OCI-M2 (cell line): ENCODE measurements at regions not wholly inside any gene's neighbourhood (a gene's known extent, or its start where the extent isn't known, plus 50 kb on each side); places are given as distances from the start of the nearest gene placed in this dataset.
"Not testable (repeated sequence)": the region's sequence is repeated elsewhere in the genome, so short reads cannot be mapped to it uniquely, and the experiment has no call there.

Experiments used
- DNase-seq: peaks from one replicate; lab custom pipeline; 2025; ENCODE audit not compliant: unreplicated experiment; lab: John Stamatoyannopoulos, UW

DNA sequence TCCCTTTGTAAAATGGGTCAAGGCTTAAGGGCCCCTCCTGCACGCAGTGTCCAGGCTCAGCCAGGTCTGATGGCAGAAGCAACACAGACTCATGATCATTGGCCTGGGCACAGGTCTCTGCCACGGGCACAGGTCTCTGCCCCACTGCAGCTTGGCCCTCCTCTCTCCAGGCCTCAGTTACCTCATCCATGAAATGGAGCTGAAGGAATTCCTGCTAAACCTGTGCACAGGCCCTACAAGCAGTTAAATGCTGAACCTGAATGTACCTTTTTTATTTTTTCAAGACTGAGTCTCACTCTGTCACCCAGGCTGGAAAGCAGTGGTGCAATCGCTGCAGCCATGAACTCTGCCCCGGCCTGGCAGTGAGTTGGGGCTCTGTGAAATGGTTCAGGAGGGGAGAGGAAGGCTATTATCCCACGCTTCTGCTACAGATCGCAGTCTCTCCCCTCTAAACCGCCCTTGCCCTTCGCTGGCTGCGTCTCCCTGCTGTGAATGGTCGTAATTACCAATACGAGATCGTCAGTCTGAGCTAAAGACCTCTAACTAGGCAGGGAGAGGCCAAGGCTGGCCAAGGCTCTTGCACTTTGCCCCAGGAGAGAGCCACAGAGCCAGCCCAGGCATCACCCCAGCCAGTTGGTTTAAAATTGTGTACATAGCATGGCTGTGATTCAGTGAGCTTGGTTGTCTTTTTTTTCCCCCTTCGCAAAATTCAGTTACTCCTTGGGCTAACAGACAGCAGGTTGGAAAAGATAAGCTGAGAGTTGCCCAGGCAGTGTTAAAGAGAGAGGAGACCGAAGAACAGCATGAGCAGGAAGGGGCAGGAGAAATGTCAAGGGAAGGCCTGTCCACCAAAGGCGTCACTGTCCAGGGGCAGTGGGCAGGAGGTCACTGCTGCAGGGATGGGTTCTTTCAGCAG is 93.0 kb upstream of the KCTD7 start:
- no peak for DNase-seq

DNA sequence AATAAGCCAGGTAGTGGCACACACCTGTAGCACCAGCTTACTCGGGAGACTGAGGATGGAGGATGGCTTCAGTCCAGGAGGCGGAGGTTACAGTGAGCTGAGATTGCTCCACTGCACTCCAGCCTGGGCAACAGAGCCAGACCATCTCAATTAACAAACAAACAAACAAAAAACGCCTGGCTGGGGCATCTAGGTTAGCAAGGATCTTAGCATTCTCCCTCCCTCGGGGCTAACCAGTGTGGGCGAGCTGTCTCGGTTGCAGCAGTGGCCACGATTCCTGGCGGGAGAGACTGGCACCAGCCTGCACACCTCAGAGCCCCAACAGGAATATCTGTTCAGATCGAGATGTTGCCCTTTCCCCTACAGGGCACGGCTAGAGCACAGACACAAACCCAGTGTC is 91.3 kb upstream of the KCTD7 start:
- DNase-seq: no peak

DNA sequence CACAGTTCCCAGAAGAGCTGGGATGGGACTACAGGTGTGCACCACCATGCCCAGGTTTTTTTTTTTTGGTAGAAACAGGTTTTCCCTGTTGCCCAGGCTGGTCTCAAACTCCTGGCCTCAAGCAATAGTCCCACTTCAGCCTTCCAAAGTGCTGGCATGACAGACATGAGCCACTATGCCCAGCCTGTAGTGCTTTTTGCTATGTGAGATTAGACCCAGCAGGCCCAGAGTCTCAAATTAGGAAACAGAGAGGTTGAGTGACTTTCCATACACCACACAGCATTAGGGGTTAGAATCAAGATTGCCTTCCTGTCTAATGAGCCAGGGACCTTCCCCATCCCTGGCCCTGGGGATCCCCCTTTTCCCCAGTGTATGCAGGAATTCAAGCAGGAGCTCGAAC is 90.8 kb upstream of the KCTD7 start:
- no peak for DNase-seq

DNA sequence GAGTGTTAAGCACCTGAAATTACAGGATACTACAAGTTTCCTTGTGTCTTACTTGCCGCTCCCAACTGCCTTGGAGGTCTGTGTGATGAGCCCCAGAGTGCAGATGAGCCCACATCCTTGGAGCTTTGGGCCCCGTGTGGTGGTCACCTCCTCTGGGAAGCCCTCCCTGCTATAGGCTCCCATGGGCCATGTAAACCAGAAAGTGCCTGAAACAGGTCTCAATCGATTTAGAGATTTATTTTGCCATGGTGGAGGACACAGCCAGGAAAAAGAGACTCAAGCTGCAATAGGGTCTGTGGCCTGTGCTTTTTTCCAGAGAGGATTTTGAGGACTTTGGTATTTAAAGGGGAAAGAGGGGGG is 89.4 kb upstream of the KCTD7 start:
- no peak for DNase-seq

DNA sequence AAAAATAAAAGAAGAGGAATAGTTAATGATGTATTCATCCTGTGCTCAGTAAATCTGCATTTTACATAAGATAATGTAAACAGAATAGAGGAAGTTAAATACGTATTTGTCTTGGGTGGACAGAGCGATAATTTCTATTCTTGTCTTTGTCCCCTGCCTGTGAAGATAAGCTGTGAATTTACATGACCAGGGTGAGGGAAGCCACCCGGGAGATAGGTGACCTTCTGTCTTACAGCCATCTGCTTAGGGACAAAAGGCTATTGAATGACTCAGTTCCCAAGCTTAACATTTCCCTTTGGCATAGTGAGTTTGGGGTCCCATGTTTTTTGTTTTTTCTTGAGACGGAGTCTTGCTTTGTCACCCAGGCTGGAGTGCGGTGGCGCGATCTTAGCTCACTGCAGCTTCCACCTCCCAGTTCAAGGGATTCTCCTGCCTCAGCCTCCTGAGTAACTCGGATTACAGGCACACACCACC is 88.7 kb upstream of the KCTD7 start:
- peak; percentile 19 for DNase-seq

DNA sequence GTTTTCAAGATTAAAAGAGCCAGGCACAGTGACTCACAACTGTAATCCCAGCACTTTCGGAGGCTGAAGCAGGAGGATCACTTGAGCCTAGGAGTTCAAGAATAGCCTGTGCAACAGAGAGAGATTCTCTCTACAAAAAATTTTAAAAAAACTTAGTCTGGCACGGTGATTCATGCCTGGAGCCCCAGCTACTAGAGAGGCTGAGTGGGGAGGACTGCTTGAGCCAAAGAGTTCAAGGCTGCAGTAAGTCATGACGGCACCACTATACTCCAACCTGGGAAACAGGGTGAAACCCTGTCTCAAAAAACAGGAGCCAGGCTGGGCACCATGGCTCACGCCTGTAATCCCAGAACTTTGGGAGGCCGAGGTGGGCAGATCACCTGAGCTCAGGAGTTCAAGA is 86.6 kb upstream of the KCTD7 start:
- DNase-seq: no peak

DNA sequence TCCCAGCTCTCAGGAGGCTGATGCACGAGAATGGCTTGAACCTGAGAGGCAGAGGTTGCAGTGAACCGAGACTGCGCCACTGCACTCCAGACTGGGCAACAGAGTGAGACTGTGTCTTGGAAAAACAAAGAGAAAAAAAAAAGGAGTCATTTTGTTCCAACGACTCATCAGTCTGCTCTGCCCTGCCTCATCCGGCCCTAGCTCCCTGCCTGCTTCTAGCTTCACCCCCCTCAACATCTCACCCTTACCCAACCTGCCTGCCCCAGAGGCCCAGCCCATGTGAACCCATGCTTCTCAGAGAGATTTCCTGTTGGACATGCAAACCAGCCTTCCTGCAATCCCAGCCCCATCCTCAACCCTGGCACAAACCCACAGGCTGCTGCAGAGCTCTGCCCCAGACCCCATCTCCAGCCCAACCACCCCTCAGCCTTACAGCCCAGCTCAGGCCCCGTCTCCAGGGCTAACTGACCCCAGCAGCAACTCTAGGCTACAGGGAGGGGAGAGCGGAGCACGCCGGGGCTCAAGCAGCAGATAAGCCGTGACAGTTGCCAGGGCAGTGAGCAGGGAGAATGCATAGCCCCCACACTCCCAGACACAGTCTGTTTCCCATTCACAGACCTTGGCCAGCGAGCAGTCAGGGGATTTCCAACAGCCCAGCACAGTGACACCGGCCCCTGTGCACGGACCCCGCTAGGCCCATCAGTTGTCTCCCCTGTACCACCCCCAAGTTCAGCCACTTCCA is 86.0 kb upstream of the KCTD7 start:
- DNase-seq: no peak

DNA sequence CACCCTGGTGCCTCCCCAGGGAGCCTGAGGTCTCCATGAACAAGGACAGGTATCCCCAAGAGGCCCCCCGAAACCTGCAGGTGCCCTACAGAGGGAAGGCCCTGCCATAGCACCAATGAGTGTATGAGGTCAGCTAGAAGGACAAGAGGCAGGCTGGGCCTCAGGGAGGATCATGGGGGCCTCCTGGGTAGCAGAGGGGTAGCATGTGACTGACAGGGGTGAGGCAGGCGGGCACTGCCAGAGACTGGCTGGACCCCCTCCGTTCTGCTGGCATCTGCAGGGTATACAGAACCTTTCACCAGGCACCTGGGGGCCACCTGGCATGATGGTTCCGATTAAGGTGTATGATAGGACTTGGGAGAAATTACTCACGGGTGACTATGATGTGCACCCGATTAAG is 79.2 kb upstream of the KCTD7 start:
- no peak for DNase-seq

DNA sequence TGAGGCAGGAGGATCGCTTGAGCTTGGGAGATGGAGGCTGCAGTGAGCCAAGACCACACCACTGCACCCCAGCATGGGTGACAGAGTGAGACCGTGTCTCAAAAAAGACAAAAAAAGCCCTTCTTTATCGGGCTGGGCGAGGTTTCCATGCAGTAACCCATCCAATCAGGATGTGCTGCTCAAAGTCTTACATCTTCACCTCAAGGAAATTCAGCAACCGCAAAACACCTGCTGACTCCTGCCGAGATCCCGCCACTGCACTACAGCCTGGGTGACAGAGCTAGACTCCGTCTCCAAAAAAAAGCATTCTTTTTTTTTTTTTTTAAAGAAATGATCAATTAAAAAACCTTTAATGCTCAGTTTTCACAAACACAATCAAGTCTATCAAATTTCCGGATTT is 75.7 kb upstream of the KCTD7 start:
- DNase-seq: no peak

DNA sequence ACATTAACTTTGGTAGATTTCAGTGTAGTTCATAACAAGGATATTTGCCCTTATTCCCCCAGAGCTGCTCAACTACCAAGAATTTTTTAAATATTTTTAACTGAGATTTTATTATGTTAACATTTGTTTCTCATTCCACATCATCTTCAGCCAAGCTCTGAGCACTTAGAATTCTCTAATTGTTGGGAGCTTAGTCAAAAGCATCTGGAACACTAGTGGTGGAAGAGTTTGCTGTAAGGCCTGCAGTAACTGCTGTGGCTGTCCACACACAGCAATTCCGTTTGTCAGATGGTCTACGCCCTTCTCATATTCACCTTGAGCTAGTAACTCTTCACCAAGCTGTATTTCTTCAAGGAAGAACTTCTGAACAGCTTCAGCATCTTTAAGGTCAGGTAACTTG is 75.0 kb upstream of the KCTD7 start:
- DNase-seq: not testable (repeated sequence)

DNA sequence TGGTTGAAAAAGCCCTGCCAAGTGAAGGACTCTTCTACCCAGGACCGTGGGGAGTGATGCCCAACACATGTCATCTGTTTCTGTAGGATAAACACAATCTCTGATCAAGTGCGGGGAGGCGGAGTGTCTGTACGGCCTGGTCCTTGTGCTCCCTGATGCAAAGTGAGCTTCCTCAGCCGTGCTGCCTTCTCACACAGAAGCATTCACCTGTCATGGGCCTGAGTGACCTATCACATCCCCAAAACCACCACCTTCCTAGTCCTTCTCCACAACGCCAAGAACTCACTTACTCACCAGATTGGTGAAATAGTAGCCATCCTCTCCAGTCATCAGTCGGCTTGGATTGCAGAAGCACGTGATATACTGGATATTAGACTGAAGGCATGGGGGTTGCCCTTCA is 74.4 kb upstream of the KCTD7 start:
- DNase-seq: not testable (repeated sequence)

DNA sequence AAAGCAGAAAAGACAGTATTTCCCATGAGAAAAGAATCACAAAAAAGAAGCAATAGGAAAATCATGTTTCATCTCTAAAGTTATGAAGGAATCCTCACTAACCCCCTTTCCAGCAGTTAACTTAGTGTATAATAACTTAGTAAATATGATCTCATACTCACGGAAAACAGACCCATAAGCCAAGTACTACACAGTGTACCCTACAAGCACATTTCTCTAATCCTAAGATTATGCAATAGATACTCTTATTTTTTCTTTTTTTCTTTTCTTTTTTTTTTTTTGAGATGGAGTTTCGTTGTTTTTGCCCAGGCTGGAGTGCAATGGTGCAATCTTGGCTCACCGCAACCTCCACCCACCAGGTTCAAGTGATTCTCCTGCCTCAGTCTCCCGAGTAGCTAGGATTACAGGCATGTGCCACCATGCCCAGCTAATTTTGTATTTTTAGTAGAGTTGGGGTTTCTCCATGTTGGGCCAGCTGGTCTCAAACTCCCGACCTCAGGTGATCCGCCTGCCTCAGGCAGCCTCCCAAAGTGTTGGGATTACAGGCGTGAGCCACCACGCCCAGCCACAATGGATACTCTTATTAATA is 73.7 kb upstream of the KCTD7 start:
- not testable (repeated sequence) for DNase-seq

DNA sequence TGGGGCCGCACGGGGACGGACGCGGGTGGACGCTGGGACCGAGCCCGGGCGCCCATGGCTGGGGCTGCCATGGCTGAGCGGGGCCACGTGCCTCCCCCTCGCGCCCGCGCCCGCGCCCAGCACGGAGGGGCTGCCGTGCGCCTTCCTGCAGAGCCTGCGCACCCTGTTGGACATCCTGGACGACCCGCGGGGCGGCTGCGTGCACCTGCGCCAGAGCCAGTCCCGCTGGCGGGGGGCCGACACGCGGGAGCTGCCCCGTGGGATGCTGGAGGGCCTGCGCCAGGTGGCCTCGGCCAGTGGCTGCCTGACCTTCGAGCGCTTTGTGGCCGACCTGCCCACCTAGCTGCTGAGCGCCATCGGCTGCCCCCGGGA is 72.5 kb upstream of the KCTD7 start:
- DNase-seq: no peak

DNA sequence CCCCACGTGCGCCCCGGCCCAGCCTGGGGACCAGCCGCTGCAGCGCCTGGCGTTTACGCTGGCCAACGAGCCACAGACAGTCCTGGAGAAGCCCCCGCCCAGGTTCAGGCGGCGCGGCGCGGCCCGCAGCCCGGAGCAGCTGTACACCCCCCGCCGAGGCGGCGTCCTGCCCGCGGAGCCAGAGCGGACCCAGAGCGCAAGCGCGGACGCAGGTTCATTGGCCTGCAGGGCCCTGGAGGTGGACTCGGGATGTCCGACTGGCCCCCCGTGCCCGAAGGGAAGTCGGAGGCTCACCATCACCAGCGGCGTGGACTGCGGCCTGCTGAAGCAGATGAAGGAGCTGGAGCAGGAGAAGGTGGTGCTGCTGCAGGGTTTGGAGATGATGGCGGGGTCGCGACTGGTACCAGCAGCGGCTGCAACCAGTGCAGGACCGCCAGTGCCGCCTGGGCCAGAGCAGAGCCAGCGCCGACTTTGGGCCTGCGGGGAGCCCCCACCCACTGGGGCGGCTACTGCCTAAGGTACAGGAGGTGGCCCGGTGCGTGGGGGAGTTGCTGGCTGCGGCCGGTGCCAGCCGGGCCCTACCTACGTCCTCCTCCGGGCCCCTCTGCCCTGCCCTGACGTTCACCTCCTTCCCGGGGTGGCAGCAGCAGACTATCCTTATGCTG is 72.0 kb upstream of the KCTD7 start:
- no peak for DNase-seq

DNA sequence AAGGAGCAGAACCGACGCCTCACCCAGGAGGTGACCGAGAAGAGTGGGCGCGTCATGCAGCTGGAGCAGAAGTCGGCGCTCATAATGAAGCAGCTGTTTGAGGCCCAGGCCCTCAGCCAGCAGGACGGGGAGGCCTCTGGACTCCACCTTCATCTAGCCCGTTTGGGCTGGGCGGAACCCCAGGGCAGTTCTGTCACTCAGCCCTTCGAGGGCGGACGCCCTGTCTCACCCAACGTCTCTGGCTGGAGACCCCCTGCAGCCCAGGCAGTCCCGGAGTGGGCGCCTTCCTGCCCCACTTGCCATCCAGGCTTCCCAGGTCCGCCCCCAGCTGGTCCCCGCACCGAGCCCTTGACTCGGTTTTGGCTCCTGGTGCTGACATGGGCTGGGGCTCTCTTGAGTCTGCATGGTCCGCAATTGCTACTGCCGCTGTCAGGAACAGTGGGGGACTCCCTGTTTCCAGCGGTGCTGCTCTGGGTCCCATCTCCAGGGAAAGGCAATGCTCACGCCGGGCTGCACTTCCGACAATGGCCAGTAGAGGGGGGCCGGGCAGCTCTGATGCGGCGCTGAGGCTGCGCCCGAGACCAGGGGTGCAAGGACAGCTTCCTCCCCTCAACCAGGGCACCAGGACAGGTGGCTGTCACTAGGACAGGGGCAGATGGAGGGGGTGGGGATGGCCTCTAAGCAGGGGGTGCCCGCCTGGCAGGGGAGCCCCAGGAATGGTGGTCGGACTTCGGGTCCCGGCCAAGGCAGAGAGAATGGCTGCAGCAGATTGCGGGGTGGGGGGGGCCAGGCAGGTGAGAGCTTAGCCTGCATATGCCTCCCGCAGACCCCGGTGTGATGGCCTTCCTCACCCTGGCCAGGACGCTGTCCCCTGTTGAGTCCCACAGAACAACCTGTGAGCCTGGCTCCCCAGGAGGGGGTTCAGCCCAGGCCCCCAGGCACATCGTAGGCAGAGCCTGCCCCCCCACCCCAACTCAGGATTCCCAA is 71.2 kb upstream of the KCTD7 start:
- no peak for DNase-seq

DNA sequence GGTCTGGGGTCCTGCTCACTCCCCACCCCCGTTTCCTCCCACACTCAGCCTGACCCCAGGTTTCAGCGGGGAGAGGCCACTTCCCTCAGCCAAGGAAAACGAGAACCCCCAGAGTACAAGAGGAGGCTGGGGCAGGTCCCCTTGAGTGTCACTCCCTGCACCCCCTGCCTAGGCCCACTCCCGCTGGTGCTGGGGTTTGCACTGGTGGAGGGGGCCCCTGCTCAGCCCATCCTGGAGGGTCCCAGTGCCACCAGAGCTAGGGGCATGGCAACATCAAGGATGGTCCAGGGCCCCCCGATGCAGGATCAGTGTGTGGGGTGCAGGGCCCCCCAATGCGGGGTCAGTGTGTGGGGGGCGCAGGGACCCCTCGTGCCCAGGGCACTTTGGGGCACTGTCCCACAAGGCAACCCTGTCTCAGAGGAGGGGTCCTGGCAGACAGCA is 70.5 kb upstream of the KCTD7 start:
- DNase-seq: no peak

DNA sequence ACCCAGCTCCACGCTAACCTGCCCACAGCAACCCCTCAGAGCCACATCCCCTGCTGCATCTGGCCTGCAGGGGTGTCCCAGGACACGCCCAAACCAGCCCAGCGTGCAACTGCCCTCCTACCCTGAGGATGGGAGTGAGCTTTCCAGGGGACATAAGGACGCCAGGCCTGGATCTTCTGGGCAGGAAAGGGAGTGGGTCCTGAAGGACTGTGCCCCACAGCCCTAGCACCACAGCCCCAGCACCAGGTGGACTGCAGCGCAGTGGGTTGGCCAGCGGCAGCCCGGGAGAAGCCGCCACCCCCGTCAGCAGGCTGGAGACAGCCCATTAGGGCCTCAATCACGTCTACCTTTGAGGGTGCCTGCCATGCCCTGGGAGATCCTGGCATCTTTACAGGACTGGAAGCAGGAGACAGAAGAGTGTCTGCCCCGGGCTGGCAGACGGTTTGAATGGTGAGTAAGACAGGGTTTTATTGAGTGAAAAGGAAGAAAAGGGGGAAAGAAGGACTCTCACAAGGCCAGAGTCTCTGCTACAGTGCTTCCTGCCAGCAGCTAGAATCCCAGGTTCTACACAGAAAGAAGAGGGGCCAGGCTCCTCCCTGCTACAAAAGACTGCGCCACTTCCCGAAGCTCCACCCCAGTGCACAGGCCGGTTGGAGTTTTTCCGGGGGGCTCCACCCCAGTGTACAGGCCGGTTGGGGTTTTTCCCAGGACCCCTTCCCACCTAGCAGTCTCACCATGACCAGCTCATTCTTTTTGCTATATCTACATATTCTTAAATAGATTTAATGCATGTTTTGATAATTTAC is 69.8 kb upstream of the KCTD7 start:
- no peak for DNase-seq

DNA sequence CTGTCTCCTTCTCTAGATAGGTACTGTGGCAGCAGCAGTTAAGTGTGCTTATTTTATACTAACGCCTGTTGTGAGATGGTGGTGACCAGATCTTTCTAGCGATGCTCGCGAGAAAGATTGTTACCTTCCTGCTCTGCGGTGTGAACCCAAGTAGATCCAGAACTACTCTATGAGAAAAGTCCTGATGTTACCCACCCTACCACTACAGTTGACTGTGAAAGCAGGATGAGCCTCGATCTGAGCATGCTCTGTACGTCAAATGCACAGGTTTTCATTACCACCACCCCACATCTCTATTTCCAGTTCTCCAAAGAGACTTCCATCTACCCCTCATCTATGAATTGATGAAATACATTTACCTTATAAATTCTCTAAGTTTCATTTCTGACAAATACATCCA is 64.6 kb upstream of the KCTD7 start:
- DNase-seq: no peak

DNA sequence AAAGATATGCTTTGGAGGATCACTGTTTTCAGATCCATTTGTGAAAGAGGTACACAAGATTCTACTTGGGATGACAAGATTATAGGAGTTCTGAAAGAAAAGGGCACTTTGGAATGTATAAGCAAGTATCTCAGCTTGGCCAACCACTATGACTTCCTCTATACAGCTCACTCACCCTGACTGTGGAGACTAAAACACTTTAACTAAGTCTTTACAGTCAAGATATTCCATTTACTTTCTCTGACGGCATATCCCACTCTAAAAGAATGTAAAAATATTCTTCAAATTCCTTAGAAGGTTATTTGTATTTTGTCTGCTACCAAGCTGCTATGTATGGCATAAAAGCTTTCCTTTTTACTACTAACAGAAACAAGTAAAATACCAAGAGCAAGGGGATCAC is 58.5 kb upstream of the KCTD7 start:
- not testable (repeated sequence) for DNase-seq
